NCI-H128 (cell line): ENCODE measurements at regions not wholly inside any gene's neighbourhood (a gene's known extent, or its start where the extent isn't known, plus 50 kb on each side); places are given as distances from the start of the nearest gene placed in this dataset.

Experiments used
- DNase-seq: peaks from one replicate; lab custom pipeline; 2025; ENCODE audit not compliant: unreplicated experiment; lab: John Stamatoyannopoulos, UW

GRCh38 chr2:204415406-204416181, 129.7 kb upstream of the PARD3B start:
- DNase-seq = no peak

GRCh38 chr2:204416236-204416635, 129.0 kb upstream of the PARD3B start:
- no peak for DNase-seq

GRCh38 chr2:204425821-204426220, 119.5 kb upstream of the PARD3B start:
- no peak for DNase-seq

GRCh38 chr2:204428675-204429074, 116.6 kb upstream of the PARD3B start:
- no peak for DNase-seq

DNA sequence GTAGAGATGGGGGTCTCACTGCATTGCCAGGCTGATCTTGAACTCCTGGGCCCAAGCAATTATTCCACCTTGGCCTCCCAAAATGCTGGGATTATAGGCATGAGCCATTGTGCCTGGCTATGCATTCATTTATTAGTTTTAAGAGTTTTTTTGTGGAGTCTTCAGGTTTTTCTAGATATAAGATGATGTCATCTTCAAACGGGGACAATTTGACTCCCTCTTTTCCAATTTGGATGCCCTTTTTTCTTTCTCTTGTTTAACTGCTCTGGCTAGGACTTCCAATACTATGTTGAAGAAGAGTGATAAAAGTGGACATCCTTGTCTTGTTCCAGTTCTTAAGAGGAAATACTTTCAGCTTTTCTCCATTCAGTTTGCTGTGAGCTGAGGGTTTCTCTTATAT, 113.7 kb upstream of the PARD3B start:
- DNase-seq = no peak

DNA sequence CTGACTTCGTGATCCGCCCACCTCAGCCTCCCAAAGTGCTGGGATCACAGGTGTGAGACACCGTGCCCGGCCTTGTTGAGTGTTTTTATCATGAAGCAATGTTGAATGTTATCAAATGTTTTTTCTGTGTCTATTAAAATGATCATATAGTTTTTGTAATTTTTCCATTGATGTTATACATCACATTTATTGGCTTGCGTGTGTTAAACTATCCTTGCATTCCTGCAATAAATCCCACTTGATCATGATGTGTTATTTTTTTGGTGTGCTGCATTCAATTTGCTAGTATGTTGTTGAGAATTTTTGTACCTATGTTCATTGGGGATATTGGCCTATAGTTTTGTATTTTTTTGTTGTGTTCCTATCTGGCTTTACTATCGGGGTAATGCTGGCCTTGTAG, 113.1 kb upstream of the PARD3B start:
- DNase-seq = no peak

DNA sequence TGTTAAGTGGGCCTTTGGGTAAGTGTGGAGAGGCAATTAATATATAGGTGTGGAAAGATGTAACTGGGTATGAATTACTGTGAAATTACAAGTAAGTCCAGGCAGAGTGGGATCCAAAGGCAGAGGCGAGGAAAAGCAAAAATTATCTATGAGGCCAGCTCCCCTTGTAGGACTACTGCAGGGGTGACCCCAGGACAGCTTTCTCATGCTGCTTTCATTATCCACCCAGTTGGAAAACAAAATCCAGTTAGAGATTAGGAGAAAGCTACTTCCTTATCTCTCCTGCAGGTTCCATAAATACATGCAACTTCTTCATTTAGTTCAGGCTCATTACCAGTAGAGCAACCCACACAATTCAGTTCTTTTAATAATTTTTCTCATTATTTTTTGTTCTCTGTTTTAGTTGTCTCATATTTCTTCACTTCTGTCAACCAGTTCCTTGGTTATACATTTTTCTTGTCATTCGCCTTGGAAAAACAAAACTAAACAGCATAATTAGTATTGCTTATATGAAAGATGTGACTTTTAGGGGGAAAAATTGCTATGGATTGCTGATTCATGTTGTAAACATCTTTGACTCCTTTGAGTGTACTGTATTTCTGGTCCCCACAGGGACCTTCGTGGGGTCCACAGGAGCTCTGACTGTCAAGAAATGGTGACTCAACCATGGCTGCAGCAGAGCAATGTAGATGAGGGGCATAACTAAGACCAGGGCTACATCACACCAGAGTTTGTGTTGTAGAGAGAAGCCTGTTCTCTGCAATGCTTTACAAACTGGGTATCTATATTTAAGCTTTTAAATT, 110.4 kb upstream of the PARD3B start:
- no peak for DNase-seq

- DNase-seq = no peak
Measured at GRCh38 chr2:204436230-204436629, 109.0 kb upstream of the PARD3B start.

GRCh38 chr2:204437408-204437807, 107.9 kb upstream of the PARD3B start:
- DNase-seq = no peak

- no peak for DNase-seq
Measured at GRCh38 chr2:204437815-204438756, 107.2 kb upstream of the PARD3B start.

GRCh38 chr2:204441316-204441715, 104.0 kb upstream of the PARD3B start:
- no peak for DNase-seq

GRCh38 chr2:204445149-204445548, 100.1 kb upstream of the PARD3B start:
- DNase-seq = no peak

DNA sequence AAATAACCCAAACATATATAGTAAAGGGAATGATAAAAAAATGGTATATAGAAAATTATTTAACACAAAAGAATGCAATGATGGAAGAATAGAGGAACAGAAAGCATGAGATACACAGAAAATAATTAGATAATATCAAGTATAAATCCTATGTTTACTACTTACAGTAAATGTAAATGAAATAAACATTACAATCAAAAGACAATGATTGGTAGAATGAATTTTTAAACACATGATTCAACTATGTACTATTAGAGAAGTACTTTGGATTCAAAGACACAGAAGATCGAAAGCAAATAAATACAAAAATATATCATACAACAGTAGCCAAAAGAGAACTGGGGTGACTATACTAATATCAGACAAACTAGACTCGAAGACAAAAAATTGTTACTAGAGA, 97.6 kb upstream of the PARD3B start:
- no peak for DNase-seq

DNA sequence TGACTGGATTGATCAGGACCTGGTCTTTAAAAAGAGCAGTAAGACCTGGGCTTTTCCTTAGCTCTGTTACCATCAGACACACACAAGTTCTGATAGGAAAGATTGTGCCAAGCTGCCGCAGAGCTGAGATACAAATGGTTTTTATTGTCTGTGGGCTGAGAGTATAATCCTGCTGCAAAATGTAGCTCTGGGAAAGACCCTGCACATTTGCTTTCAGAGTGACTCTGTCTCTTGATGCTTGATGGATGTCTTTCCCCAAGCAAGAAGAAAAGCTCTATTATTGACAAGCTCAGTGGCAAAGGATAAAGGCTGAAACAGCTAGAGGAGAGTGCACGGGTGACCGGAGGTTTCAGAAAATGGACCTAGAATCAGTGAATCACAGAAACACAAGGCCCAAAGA, 95.3 kb upstream of the PARD3B start:
- DNase-seq = no peak

- no peak for DNase-seq
Measured at GRCh38 chr2:204451766-204452165, 93.5 kb upstream of the PARD3B start.

- no peak for DNase-seq
Measured at GRCh38 chr2:204452464-204453023, 92.7 kb upstream of the PARD3B start.

DNA sequence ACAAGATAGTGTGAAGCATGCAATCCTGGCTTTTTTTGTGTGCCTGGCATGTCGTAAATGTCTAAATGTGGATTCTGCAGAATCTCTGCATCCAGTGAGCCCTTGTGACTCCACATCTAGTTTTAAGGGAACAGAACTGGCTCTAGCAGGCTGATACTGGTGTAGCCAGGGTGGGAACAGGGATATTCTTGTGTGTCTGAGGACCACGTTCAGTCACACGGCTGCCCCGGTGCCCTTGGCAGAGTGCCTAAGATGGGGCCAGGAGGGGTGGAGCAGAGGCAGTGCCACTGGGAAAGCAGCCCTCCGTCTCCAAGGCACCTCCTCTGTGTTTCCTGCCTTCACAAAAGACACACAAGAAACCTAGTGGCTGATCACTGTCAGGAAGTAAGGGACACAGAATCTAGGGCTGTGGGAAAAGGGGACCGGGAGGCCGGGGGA, 91.5 kb upstream of the PARD3B start:
- no peak for DNase-seq

DNA sequence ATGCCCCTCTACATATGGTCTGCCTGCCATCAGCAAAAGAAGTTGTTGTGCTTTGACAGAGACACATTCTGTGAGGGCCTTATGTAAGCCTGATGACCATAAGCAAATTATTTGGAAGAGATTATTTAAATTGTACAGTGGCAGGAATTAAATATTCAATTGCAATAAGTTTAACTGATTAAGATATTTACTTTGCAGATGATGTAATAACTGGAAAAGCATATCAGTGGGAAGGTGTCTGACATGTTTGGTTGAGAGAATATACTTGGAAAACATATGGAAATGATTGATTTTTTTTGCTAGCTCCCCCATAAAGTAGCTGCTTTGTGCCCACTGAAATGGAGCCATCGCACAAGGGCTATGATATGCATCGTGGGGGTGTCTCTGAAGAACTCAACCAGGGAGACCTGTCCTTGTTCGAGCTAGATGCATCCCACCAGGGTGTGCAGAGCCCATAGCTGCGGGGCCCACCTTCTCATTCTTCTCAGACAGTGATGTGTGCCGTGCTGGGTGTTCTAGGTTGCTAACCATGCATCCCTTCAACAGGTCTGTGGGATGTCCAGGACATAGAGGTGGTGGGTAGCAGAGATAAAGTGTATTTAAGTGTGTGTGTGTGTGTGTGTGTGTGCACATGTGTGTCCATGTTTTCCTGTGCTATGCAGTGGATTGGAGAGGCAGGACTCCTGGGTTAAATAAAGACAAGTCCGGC, 90.4 kb upstream of the PARD3B start:
- no peak for DNase-seq

DNA sequence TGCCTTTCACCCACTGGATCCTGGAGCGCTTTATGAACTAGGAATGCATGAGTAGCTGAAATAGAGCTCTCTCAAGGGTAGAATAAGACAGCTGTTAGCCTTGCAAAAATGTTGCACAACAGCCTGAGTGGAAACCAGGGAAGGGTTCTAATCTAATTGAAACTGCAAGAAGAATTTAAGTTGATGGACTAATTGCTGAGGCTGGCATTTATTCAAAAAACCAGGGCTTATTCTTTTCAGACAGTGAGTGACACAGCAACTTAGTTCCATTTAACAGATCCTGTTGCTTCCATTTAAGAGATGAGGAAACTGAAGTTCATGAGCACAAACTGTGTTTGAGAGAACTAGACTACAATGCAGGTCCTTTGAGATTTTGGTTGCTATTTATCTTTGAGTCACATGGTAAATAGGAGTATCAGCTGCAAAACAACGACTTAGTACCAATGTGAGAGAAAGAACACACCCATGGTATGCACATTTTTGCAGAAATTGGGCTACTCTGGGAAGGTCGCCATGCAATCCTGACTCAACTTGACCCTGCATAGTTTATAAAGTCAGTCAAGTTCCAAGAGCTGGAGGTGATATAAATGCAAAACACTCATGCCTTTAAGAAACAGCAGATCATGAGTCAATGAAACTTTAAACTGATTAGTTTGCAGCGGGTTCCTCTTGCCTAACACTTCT, 76.4 kb upstream of the PARD3B start:
- DNase-seq = no peak

DNA sequence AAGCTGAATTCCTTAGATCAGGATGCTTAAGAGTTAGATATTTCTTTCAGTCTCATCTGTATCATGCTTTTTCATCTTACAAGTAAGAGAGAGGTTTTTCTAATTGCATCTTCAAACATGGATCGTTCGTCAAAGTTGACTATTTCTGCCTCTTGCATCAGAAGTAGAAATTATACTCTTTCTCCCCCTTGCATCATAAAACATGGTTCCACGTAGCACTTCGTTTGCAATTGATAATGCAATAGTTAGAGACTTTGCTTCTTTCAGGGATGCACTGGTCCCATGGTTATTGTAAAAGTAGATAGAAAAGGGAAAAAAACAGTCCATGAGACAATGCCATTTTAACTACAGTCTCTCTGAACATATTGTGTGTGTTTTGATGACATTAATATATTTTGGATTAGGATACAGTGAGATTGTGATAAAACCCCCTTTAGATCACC, 75.1 kb upstream of the PARD3B start:
- DNase-seq = no peak
